ENCODE measurements at regions not wholly inside any gene's neighbourhood (a gene's known extent, or its start where the extent isn't known, plus 50 kb on each side); places are given as distances from the start of the nearest gene placed in this dataset.
"Not testable (repeated sequence)": the region's sequence is repeated elsewhere in the genome, so short reads cannot be mapped to it uniquely, and the experiment has no call there.

GRCh38 chr2:175400975-175401374 lies 219.5 kb upstream of the ATP5MC3 start:
- DNase-seq: no peak

DNA sequence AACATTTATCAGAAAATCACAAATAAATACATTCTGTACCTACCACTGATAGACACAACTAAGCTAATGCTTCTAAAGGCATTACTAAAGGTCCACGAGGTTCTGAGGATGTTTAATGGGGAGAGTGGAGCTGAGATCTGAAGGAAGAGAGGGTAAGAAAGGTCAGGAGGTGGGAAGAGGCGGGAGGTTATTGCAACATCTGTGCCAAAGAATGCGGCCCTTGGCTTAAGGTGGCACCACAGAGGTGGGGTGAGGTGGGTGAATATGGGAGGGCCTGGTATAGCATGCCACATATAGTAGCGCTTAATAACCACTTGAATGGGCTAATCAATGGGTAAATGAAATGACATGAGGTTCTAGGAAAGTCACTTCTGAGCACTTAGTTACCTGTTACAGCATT lies 217.8 kb upstream of the ATP5MC3 start:
- no peak for DNase-seq

DNA sequence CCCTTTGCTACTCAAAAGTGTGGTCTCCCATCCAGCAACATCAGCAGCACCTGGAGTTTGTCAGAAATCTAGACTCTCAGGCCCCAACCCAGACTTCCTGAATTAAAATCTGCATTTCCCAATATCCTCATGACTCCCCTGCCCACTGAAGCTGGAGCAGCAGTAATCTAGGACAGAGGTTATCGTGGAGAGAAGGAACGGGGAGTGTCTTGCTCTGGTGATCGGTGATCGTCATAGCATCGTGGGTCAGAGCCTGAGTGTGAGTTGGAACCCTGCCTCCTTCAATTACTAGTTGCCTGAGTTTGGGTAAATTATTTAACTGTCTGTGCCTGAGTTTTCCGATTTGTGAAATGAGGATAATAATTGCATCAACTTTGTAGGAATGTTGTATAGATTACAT lies 217.3 kb upstream of the ATP5MC3 start:
- DNase-seq: no peak

GRCh38 chr2:175396696-175397095 lies 215.2 kb upstream of the ATP5MC3 start:
- no peak for DNase-seq

- no peak for DNase-seq
Observed at GRCh38 chr2:175393851-175394250, 212.3 kb upstream of the ATP5MC3 start.

DNA sequence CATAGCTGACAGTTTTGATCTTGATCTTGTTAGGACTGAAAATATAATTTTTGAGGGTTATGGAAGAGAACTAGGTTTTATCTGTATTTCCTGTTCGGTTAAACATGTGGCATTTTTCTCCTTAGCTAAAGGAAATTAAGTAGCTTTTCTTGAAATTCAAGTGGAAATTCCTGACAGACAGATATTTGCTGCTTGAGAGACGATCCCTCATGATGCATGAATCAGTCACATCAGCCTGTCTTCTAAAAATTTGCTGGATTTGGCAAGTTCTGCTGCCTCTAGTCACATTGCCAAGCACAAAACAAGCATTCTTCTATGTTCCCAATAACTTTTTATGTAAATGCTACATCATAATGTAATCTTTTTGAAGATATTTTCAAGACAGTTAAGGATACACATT lies 201.8 kb upstream of the ATP5MC3 start:
- no peak for DNase-seq

DNA sequence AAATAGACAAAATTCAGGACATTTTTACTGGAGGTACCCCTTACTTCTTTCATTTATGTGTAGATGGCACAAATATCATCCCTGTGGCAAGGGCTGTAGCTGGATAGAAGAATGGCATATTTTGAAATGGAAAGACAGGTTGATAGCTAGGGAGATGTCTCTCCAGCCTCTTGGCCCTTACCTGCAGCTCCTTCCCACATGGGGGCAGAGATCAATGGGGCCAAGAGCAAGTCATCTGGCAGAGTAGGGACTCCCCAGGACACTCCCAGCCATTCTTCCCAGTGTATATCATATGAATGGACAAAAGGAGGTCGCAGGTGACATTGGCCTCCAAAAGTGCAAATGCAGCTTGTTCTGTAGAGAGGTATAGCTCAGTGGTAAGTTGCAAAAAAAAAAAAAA lies 192.2 kb upstream of the ATP5MC3 start:
- DNase-seq: no peak

- no peak for DNase-seq
Observed at GRCh38 chr2:175372704-175373701, 191.5 kb upstream of the ATP5MC3 start.

DNA sequence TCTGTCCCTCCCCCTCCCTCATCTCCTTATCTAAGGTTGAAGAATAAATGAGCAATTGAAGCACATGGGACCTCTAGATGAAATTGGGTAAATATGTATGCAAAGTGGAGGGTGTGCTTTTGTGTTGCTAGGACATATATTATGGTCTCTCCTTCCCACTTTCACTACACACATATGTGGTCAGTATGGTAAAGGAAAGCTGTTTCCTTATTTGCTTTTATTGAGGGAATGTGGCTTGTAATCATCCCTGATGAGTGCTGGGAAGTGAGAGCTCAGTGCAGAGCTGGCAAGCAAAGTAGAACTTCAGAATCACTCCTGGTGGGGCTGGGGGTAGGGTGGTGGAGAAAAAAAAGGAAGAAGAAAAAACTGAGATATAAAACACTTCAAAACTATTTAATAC lies 189.9 kb upstream of the ATP5MC3 start:
- DNase-seq: no peak

GRCh38 chr2:175366815-175367214 lies 185.3 kb upstream of the ATP5MC3 start:
- DNase-seq: no peak

- DNase-seq: no peak
Observed at GRCh38 chr2:175363699-175364098, 182.2 kb upstream of the ATP5MC3 start.

DNA sequence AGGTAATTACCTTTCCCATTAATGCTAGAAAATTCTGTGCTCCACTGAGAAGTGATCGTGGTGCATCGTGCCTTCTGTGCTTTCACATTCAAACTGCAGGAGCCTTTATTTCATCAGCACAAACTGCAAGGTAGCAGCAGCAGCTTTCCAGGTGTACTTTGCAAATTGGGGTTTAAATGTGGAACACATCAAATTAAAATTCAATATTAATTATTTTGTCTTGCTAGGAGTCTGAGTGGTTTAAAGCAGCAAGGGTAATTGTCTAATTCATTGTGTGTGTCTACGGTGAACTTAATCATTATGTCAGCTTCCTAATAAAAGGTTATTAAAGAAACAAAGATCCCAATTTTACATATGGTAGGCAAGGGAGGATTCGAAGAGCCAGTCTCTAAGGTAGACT lies 180.8 kb upstream of the ATP5MC3 start:
- no peak for DNase-seq

DNA sequence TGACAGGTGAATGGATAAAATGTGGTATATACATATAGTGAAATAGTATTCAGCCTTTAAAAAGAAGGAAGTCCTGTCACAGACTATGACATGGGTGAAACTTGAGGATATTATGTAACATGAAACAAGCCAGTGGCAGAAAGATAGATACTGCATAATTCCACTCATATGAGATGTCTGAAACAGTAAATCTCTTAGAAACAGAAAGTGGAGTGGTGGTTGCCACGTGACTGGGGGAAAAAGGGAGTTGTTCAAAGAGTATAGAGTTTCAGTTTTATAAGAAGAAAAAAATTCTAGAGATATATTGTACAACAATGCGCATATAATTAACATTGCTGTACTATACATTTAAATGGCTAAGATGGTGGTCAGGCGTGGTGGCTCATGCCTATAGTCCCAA lies 178.2 kb upstream of the ATP5MC3 start:
- DNase-seq: no peak

GRCh38 chr2:175356901-175357300 lies 175.4 kb upstream of the ATP5MC3 start:
- no peak for DNase-seq

- DNase-seq: no peak
Observed at GRCh38 chr2:175355246-175355645, 173.7 kb upstream of the ATP5MC3 start.

- no peak for DNase-seq
Observed at GRCh38 chr2:175353275-175353674, 171.8 kb upstream of the ATP5MC3 start.

DNA sequence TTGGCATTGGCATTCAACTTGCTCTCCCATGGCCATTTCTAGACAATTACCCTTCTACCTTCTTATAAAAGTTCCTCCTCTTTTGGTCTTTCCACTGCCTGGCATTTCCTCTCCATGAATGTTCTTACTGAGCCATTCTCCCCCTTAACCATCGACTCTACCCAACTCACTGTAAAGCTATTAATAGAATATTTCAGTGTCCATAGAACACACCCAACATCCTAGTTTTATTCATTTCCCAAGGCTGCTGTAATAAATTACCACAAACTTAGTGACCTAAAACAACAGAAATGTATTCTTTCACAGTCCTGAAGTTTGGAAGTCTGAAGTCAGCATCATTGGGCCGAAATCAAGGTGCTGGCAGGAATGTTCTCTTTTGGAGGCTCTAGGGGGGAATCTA lies 170.0 kb upstream of the ATP5MC3 start:
- no peak for DNase-seq

- DNase-seq: no peak
Observed at GRCh38 chr2:175350105-175350504, 168.6 kb upstream of the ATP5MC3 start.

GRCh38 chr2:175342085-175342484 lies 160.6 kb upstream of the ATP5MC3 start:
- no peak for DNase-seq

DNA sequence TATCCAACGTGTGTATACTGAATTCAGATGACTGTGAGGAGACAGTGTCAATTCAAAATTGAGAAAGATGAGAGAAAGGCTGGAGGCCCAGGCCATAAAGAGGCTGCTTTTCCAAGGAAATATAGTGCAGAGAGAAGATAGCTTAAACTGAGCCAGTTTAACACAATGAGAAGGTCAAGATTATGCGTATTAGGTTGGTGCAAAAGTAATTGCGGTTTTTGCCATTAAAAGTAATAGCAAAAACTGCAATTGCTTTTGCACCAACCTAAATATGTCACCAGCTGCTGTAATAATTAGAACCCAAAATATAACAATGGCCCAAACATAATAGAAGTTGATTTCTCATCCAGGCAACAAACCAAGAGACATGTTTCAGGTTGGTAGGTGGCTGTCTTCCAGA lies 148.7 kb upstream of the ATP5MC3 start:
- no peak for DNase-seq

DNA sequence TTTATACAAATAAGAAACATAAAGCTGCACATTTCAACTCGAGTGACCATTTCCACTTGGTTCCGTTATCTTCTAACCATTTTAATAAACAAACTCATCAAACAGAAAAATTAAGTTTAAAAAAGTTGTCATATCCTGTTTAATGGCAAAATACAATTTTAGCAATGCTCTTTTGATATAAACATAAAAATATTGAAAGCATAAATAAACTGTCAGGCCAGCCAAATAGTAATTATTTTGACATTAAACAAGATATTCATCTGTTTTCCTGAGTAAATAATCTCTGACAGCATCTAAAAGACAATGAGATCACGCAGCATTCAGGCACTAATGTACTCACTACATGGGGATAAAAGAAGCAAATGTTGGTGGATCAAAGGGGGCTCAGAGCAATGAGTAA lies 145.3 kb upstream of the ATP5MC3 start:
- no peak for DNase-seq

GRCh38 chr2:175326164-175326563 lies 144.7 kb upstream of the ATP5MC3 start:
- not testable (repeated sequence) for DNase-seq

GRCh38 chr2:175323162-175323561 lies 141.7 kb upstream of the ATP5MC3 start:
- no peak for DNase-seq

- no peak for DNase-seq
Observed at GRCh38 chr2:175318542-175318941, 137.0 kb upstream of the ATP5MC3 start.

DNA sequence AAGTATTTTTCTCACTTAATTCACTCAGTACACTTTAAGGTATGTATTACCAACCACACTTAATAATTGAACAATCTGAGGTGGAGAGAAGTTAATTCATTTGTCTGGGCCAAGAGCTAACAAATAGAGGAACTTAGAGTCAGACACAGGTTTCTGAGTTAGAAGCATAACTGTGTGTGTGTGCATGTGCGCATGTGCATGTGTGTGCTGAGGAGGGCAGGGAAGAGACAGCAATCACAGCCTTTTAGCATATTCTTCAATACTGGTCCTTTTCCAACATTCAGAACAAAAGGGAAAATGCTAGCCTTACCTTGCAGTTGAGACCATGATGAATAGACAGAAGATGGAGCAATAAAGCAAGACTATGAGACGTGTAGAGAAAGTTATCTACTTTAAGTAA lies 136.2 kb upstream of the ATP5MC3 start:
- DNase-seq: no peak
